ACHN (cell line): ENCODE measurements at regions not wholly inside any gene's neighbourhood (a gene's known extent, or its start where the extent isn't known, plus 50 kb on each side); places are given as distances from the start of the nearest gene placed in this dataset.

Experiments
- DNase-seq: peaks from one replicate; pipeline ENCODE4 v3.0.0-alpha.2; 2015
- in situ Hi-C: cut with HindIII; loops from 2 replicates; pipeline ENCODE4 v1.10.0; 2017; ENCODE audit warnings: low sequenced_read_pairs, low pct_ligation_motif_present, low pct_unique_long_range_greater_than_20kb

DNA sequence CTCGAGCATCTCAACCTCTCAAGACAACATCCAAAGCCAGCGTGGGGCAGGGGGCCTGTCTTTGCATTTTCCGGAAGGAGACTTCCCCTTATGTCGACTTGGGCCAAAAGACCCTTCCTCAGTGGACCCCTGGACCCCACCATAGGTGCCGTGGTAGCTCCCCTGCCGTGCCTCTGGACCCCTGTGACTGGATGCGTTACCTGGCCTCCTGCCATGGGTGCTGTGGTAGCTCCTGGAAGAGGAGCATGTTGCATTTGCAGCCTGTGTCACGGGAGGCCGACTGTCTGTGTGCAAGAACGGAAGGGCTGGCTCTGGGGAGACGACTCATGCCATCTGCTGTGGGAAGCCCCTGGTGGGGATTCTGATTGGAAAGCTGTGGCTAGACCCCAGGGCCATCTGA is 130.1 kb downstream of the FOXL1 start:
- in situ Hi-C loops = no loop called here
- DNase-seq = no peak

DNA sequence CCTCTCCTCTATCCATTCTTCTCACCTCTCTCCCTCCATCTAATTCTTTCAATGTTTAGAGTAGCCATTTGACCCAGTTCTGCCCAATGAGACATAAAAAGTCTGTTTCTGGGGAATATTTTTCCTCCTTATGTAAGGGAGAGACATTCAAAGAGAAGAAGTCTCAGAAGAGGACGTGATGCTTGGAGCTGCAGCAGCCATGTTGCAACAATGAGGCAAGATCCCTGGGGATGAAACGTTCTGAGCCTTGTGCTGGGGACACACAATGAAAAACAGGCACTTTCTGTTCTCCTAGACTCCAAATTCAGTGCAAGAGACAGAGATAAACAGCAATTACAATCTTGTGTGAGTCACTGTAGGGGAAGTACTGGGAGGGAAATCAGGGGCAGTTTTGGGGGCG is 130.8 kb downstream of the FOXL1 start:
- in situ Hi-C loops = no loop called here
- DNase-seq = no peak

DNA sequence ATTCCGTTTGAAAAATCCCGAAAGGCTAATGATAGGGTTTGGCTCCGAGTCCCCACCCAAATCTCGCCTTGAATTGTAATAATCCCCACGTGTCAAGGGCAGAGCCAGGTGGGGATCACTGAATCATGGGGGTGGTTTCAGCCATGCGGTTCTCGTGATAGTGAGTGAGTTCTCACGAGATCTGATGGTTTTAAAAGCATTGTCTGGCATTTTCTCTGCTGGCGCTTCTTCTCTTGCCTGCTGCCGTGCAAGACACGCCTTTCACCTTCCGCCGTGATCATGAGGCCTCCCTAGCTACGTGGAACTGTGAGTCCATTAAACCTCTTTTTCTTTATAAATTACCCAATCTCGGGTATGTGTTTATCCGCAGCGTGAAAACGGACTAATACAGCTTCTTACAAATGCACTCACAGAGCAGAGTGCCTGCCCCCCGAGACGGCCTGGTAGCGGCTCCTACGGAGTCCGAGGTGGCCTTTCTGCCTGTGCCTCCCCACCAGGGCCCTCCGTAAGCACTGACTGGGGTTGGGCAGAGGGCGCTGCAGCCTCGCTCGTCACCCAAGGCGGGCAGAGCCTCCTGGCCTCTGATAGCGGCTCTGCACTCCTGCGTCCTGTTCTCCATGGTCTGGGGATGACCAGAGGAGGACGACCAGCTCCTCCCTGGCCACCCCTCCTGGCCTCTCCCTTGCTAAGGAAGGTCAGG is 131.7 kb downstream of the FOXL1 start:
- DNase-seq = no peak
- in situ Hi-C loops = no loop called here

DNA sequence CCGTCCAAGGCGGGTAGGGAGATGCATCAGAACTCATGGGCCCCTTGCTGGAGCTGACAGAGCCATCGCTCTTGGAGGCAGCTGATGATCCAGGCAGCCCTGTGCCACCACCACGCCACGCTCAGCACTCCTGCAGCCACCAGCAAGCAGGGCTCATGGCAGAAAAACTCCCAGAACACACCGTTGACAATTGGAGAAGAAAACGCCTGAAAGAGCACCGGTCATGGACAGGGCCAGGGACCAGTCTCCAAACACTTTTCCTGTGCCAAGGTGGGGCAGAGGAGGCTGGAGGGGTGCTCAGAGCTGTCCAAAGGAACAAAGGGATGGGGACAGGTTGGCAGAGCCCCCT is 132.2 kb downstream of the FOXL1 start:
- no peak for DNase-seq
- in situ Hi-C loops = no loop called here

DNA sequence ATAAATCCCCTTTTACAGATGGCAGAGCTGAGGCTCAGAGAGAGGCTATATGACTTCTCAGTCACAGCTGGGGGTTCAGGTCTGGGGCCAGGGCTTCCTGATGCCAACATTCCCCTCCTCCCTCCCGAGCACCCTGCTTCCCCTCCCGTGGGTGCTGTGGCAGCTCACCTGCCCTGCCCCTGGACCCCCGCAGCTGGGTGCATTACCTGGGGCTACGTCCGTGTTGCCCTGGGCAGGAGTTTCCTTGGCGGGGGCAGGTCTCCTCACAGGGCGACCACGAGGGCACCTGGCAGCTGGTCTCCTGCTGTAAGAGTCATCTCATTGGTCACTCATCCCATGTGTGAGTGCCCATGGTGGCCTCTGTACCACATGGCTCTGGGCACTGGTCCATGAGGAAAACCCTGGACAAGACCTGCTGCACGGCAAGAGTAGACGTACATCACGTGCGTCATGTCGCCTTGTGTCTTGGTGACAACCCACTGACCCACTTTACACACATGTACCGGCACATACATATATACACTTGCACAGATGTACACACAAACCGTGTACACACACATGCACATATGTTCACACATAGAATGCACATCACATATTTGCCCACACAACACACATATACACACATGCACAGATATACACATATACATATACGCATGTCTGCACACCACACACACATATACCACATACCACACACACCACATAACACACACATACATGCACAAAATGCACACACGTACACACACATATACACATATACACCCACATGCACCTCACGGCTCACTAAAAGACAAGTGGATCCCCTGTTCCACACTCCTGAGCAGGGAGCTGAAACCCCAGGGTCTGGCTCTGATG is 134.0 kb downstream of the FOXL1 start:
- in situ Hi-C loops = no loop called here
- DNase-seq = no peak

DNA sequence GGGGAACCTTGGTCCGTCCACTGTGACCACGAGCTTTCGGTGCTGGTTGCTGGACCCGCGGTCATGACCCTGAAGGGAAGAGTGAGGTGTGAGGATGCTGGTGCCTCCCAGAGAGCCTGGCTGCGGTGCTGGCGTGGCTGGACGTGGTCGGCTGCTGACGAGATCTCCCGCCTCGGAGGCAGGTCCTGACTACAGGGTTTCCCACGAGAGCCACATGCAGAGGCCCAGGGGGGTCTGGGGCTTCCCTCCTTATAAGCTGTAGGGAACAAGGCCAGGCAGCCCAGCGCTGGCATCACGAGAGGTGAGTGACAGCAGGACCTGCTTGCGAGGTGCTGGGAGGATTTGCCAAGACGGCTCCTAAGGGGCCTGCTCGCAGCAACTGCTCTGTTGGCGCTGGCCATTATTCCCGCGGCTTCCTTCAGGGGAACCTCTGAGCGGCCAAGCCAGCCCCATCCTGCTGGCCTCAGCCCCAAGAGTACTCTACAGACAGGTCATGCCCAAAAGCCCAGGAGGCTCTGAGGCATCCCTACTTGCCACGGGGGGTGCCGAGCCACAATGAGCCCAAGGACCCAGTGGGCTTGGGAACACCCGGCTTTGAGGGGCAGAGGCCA is 134.8 kb downstream of the FOXL1 start:
- in situ Hi-C loops = no loop called here
- DNase-seq = no peak

DNA sequence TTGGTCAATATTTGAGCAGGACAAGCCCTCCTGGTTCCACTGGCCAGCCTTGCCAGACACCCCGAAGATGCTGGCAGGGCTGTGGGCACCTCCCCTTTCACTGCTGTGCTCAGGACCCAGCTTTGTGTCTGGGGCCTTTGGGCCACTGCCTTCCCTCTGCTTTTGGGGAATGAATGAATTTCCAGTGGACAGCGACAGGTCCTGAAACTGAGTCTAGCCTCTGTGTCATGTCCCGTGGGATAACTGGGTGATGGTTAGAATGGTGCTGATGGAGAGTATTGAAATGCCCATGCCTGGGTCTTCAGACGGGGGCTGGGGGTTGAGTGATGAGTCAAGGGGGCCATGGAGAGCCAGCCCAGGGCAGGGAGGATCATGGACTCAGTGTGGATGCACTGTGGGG is 135.8 kb downstream of the FOXL1 start:
- in situ Hi-C loops = no loop called here
- DNase-seq = peak; percentile 26

DNA sequence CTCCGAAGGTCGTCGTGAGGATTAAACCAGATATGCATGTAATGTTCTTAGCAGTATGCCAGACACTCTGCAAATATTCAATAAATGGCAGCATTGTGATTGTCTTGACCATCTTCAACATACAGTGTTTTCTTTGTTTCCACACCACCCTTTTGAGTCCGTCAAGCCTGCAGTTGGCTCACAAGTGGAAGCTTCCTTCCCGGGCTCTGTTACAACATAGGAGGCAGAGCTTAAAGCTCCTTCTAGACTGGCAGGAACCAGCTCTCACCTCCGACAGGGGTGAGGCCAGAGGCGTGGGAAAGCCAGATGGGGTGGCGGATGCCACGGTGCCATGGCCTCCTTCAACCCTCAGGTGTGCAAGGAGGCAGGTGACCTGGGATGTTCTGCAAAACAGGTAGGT is 138.3 kb downstream of the FOXL1 start:
- DNase-seq = no peak
- in situ Hi-C loops = no loop called here

DNA sequence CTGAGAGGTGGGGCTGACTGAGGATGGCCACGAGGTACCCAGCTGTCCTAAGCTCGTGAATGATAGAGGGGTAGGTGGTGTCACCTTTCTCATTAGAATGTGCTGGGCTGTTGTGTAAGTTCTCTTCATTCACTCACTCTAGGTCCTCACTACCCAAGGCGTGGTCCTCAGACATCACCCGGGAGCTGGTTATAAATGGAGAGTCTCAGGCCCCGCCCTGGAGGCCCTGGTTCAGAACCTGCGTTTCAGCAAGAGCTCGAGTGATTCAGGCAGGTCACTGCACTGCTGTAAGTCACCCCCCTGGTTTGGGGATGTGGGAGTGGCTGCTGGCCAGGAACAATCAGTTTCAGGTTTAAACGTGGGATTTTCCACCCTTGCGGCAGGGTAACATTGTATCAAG is 139.8 kb downstream of the FOXL1 start:
- in situ Hi-C loops = no loop called here
- DNase-seq = no peak

DNA sequence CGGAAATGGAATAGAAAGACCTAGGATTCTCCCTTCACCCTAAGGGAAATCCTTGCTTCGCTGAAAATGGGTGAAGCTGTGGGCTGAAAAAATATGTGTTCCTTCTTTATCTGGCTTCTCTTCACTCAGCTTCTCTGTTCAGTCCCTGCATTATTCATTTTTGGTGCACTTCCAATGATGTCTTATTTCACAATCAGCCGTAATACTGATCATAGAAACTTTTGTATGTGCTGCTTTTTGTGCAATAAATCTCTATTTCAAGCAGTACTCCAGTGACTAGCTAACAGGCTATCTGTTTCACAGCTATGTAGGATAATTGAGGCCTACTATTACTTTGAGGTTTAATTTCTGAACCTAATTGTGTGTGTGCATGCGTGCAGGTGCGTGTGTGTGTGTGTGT is 144.6 kb downstream of the FOXL1 start:
- in situ Hi-C loops = no loop called here
- DNase-seq = no peak

DNA sequence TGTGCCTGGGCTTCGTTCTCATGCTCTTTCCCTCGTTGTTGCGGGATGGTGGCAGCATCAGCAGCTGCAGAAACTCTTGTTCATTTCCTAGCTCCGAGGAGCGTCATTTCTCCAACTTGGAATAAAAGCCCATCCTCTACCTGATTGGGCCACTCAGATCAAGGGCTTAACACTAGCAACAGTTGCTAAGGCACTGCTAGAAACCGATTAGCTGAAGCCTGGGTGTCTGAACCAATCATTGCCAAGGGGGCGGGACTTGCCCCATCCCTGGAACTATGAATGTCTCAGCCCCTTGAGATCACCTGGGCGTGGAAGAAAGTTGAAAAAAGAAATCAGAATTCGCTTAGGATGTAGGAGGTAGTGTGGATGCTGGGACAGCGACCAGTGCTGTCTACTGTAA is 145.3 kb downstream of the FOXL1 start:
- in situ Hi-C loops = no loop called here
- DNase-seq = no peak

DNA sequence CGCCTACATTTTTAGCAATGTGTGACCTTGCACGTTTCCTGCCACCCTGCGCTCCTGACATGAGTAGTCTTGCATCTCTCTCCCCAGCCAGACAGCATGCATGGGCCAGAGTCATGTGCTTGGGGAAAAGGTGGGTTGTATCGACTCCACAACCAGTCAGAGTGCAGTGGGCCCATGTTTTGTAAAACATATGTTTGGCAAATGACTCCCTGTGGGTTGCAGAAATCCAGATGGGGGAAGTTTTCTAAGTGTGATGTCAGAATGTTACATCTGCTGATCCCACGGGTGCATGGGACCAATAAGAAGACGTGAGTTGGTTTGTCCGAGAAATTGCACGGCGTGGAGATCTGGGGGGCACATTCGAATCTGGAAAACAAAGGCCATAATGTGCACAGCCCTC is 147.1 kb downstream of the FOXL1 start:
- in situ Hi-C loops = no loop called here
- no peak for DNase-seq

DNA sequence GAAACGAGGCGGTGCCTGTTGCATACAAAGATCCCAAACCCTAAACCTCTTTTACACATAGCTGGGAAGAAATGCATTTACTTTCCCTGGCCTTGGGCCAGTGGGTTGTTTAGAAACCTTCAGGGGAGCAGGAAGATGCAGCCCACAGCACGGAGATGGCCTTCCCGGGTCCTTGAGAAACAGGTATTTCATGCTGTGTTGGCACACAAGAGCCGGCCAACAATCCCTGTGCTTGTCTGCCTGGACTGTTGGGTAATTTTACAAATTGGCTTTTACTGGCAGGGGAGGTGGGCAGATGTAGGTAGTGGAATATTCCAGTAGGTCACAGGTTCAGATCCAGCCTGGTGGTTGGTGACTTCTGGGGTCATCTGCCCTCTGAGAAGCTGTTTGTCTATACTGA is 148.0 kb downstream of the FOXL1 start:
- no peak for DNase-seq
- in situ Hi-C loops = no loop called here

DNA sequence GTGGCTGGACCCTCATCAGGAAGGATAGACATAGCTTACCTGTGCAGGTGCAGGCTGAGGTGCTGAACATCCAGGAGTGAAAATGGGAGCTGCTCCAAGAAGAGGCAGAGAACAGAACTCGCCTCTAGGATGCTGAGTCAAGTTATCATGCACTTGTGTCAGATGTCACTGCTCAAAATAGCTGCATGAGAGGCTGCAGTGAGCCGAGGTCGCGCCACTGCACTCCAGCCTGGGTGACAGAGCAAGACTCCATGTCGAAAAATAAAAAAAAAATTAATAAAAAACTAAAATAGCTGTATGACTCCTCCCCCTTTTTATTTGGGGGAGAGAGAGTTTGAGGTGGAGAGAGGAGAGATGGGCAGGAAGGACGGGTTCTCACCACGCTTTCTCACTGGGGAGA is 148.8 kb downstream of the FOXL1 start:
- DNase-seq = no peak
- in situ Hi-C loops = no loop called here

DNA sequence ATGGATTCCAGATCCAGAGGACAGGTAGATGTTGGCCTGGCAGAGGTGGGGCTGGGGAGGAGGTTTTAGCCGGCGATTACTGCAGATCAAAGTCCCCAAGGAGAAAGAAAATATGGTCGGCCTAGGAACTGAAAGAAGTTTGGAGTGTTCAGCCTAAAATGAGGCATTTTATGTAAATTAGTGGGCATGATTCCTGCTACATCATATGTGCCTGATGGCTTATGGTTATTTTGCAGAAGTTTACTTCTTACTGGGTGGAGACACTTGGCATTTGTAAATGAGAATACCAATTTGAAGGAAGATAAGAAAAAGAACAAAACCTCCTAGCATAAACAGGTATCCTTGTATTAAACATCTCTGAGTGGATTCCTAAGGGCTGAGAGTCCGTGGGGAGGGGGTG is 149.3 kb downstream of the FOXL1 start:
- in situ Hi-C loops = no loop called here
- no peak for DNase-seq

DNA sequence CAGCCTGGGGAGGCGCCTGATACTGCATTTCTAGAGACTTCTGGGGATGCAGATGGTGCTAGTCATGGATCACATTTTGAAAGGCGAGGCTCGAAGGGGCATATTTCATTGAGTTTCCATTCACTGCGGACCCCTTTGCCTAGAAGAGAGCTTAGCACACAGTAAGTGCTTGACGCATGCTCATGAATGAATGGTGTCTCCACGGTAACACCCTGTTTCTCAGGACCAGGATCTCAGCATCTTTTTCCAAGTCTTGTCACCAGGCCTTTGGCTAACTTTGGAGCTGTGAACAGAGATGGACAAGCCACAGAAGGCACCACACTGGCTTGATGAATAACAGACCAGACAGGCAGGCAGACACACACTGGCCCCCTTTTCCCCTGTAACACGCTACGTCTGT is 151.3 kb downstream of the FOXL1 start:
- in situ Hi-C loops = no loop called here
- DNase-seq = no peak

DNA sequence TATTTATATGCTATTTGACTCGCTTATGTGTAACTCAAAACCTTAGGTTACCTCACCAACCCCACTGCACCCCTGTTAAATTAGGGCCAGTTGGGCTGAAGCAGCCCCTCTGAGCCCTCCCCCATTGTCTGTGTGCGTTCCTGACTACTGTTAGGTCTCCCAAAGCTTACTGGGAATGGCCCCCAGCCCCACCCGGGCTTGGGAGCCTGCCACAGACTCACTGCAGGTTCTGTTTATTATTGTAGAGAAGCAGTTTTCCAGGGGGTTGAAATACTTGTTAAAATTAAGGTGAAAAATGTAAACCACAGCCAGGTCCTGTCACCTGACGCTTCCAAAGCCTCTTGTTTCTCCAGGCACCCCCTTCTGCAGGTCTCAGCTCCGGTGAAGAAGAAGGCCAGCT is 151.7 kb downstream of the FOXL1 start:
- in situ Hi-C loops = no loop called here
- no peak for DNase-seq

DNA sequence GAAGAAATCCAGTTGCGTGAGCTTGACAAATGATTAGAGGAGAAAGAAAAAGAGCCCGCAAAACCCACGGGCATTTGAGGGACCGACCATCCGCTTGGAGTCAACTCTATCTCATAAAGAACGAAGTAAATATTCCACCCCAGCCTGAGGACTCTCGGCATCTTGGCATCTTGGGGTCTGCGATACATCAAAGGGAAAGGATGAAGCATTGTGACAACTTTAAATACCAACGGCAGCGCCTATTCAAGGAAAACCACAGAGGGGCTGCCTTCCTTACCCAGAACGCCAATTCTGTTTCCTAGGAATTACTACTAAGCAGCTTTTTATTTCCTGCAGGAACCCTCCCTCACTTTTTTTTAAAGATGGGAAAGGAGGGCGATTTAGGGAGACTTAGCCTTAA is 152.2 kb downstream of the FOXL1 start:
- in situ Hi-C loops = no loop called here
- no peak for DNase-seq

DNA sequence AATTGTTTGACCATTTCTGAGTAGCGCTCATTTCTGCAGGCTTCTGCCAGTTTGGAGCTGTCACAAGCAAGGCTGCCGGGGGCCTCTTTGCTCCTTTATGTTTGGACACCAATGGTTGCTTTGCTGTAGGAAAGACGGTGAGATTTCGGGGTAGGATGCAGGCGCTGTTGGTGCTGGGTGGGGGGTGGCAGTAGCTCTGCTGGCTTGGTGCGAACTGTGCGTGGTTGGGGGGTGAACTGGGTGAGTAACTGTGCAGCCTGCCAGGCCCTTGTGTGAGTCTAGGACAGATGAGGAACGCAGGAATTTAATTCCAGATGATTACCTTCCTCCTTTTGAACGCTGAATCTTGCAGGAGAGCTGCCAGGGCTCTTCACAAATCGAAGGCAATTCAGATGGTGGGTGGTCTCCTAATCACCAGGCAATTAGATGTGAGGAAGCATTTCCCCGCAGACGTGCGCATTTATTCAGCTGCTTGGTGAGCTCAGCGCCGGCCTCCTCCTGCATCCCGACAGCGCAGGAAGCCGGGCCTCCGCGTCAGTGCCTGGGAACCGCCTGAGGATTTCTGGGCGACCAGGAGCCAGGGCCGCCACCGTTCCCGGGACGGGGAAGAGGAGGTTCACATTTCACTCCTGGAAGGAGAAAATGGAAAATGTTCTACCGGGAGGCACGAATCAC is 154.4 kb downstream of the FOXL1 start:
- no peak for DNase-seq
- in situ Hi-C loops = no loop called here
